ENCODE measurements at regions not wholly inside any gene's neighbourhood (a gene's known extent, or its start where the extent isn't known, plus 50 kb on each side); places are given as distances from the start of the nearest gene placed in this dataset.

- DNase-seq (ENCODE audit: low read depth, low spot score) = no peak
- no peak overlapping the region for H3K4me3 ChIP-seq (ENCODE audit: low read length)
These were observed 70.5 kb upstream of the QRFPR start for GRCh38 chr4:121451310-121451709.

- no peak for DNase-seq (ENCODE audit: low read depth, low spot score)
- no peak overlapping the region for H3K4me3 ChIP-seq (ENCODE audit: low read length)
These were observed 68.6 kb upstream of the QRFPR start for GRCh38 chr4:121449416-121449815.

GRCh38 chr4:121448231-121448630 is 67.4 kb upstream of the QRFPR start:
- no peak for DNase-seq (ENCODE audit: low read depth, low spot score)
- no peak overlapping the region for H3K4me3 ChIP-seq (ENCODE audit: low read length)

GRCh38 chr4:121439669-121440068 is 58.9 kb upstream of the QRFPR start:
- no peak for DNase-seq (ENCODE audit: low read depth, low spot score)
- H3K4me3 ChIP-seq (ENCODE audit: low read length) = no peak overlapping the region
